Astrocyte (in vitro differentiated cells and primary cell): ENCODE measurements at regions not wholly inside any gene's neighbourhood (a gene's known extent, or its start where the extent isn't known, plus 50 kb on each side); places are given as distances from the start of the nearest gene placed in this dataset.

Experiments
- DNase-seq: peaks from one replicate; pipeline ENCODE4 v3.0.0-alpha.2; 2010; ENCODE audit warnings: low read depth
- FAIRE-seq: peaks from 2 replicates; lab custom pipeline; 2011; peaks lifted over from hg19 to GRCh38; lab: Jason Lieb, UNC
- H2AFZ ChIP-seq: 2 replicates; pipeline ENCODE4 v1.6.0; 2012; ENCODE audit warnings: low read depth, low read length, inconsistent platforms
- H3K27ac ChIP-seq: 2 replicates; pipeline ENCODE4 v1.5.1; 2011; ENCODE audit warnings: low read depth, low read length, inconsistent platforms
- H3K27me3 ChIP-seq: 2 replicates; pipeline ENCODE4 v1.6.0; 2011; ENCODE audit warnings: low read length, inconsistent platforms; ENCODE audit not compliant: insufficient read depth
- H3K36me3 ChIP-seq: 2 replicates; pipeline ENCODE4 v1.5.1; 2011; ENCODE audit warnings: low read length, inconsistent platforms; ENCODE audit not compliant: insufficient read depth
- H3K4me1 ChIP-seq: 2 replicates; pipeline ENCODE4 v1.5.1; 2011; ENCODE audit warnings: low read length, inconsistent platforms; ENCODE audit not compliant: insufficient read depth
- H3K4me2 ChIP-seq: 2 replicates; pipeline ENCODE4 v1.6.0; 2012; ENCODE audit warnings: low read length, inconsistent platforms
- H3K4me3 ChIP-seq: 2 replicates; pipeline ENCODE4 v1.5.1; 2011; ENCODE audit warnings: low read depth, mild to moderate bottlenecking, low read length, inconsistent platforms; ENCODE audit not compliant: insufficient read depth
- H3K79me2 ChIP-seq: 2 replicates; pipeline ENCODE4 v1.6.0; 2012; ENCODE audit warnings: mild to moderate bottlenecking, low read length, inconsistent platforms; ENCODE audit not compliant: insufficient read depth
- H3K9ac ChIP-seq: 2 replicates; pipeline ENCODE4 v1.6.0; 2012; ENCODE audit warnings: mild to moderate bottlenecking, low read length, inconsistent platforms
- H3K9me3 ChIP-seq: 2 replicates; pipeline ENCODE4 v1.5.1; 2012; ENCODE audit warnings: low read depth, mild to moderate bottlenecking, low read length, inconsistent platforms; ENCODE audit not compliant: insufficient read depth
- H4K20me1 ChIP-seq: 2 replicates; pipeline ENCODE4 v1.6.0; 2012; ENCODE audit warnings: low read length, inconsistent platforms; ENCODE audit not compliant: insufficient read depth
- H3K27ac Mint-ChIP-seq: one replicate; pipeline ENCODE4 v1.8.0; 2021; ENCODE audit warnings: mild to moderate bottlenecking, mixed read lengths; ENCODE audit not compliant: unreplicated experiment
- H3K27me3 Mint-ChIP-seq: one replicate; pipeline ENCODE4 v1.8.0; 2021; ENCODE audit warnings: low read depth, mixed read lengths; ENCODE audit not compliant: unreplicated experiment
- H3K36me3 Mint-ChIP-seq: one replicate; pipeline ENCODE4 v1.8.0; 2021; ENCODE audit warnings: low read depth, mixed read lengths; ENCODE audit not compliant: unreplicated experiment
- H3K4me1 Mint-ChIP-seq: one replicate; pipeline ENCODE4 v1.8.0; 2021; ENCODE audit warnings: low read depth, mixed read lengths; ENCODE audit not compliant: unreplicated experiment
- H3K4me3 Mint-ChIP-seq: one replicate; pipeline ENCODE4 v1.8.0; 2021; ENCODE audit warnings: mild to moderate bottlenecking, moderate library complexity, mixed read lengths; ENCODE audit not compliant: unreplicated experiment
- H3K9me3 Mint-ChIP-seq: one replicate; pipeline ENCODE4 v1.8.0; 2021; ENCODE audit warnings: mild to moderate bottlenecking, mixed read lengths; ENCODE audit not compliant: unreplicated experiment
- EZH2 ChIP-seq: IDR thresholded peaks from 2 replicates; pipeline ENCODE4 v1.6.1; 2012; ENCODE audit warnings: mild to moderate bottlenecking, low read length, inconsistent platforms; ENCODE audit not compliant: insufficient read depth
- TF ChIP-seq, protein P1 (sequence below): IDR thresholded peaks from 2 replicates; pipeline ENCODE4 v1.5.1; 2011; ENCODE audit warnings: low read depth, mild to moderate bottlenecking, inconsistent platforms, low read length, moderate library complexity; ENCODE audit not compliant: insufficient read depth

DNA sequence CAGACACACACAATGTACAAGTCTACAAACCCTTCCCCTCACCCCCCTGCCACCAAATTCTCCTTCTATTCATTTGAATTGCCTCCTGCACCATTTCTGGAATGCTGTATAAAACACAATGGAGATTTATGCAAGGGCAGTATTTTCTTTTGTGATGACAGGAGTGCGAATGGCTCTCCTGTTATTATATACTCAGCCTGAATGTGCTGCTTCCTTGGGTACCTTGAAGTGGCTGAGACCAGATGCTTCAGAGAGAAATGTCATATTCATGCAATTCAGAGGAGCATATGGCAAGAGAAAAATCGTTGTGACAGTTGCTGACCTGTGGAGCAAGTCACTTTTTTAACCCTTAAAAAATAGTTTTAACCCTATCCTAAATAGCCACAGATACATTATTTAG is 468.0 kb upstream of the WWC1 start:
- H3K27ac ChIP-seq = no peak overlapping the region
- Mint-ChIP-seq H3K9me3 (peaks cover 5% of the 10 kb centered on the region), H3K4me1 (peaks cover 38% of the 10 kb centered on the region)

DNA sequence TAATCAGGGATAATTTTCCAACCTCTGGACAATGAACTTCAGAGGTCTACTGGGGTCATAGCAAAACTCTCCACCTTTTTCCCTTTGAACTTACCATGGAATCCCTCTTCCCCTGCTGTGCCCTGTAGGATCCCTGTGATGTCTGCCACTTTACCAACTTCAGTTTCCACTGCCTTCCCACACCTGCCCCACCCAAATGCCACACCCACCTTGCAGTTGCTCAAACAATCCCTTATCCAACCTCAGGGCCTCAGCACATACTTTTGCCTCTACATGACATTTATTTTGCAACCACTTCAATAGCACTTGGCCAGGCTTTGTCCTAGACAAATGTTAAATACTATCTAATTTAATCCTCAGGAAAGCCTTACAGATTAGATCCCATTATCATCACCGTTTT is 463.7 kb upstream of the WWC1 start:
- DNase-seq = no peak
- Histone ChIP-seq H3K36me3 (peaks cover 2% of the 10 kb centered on the region), H3K27ac (no peak overlapping the region), H3K79me2 (no peaks in the 10 kb centered on the region), H3K9ac (no peak overlapping the region), H3K27me3 (no peaks in the 10 kb centered on the region), H2AFZ (no peak overlapping the region), H3K4me3 (no peak overlapping the region), H3K9me3 (no peaks in the 10 kb centered on the region), H4K20me1 (no peaks in the 10 kb centered on the region), H3K4me1 (no peaks in the 10 kb centered on the region), H3K4me2 (no peak overlapping the region)
- H3K4me1 Mint-ChIP-seq = peaks cover 14% of the 10 kb centered on the region
- H3K27ac Mint-ChIP-seq = no peak overlapping the region
- no peaks in the 10 kb centered on the region for H3K27me3 Mint-ChIP-seq
- FAIRE-seq = no peak
- H3K9me3 Mint-ChIP-seq = peaks cover 5% of the 10 kb centered on the region
- no peak overlapping the region for H3K4me3 Mint-ChIP-seq
- peaks cover 12% of the 10 kb centered on the region for H3K36me3 Mint-ChIP-seq
- no peak for TF ChIP-seq EZH2
- TF ChIP-seq, protein P1, sequence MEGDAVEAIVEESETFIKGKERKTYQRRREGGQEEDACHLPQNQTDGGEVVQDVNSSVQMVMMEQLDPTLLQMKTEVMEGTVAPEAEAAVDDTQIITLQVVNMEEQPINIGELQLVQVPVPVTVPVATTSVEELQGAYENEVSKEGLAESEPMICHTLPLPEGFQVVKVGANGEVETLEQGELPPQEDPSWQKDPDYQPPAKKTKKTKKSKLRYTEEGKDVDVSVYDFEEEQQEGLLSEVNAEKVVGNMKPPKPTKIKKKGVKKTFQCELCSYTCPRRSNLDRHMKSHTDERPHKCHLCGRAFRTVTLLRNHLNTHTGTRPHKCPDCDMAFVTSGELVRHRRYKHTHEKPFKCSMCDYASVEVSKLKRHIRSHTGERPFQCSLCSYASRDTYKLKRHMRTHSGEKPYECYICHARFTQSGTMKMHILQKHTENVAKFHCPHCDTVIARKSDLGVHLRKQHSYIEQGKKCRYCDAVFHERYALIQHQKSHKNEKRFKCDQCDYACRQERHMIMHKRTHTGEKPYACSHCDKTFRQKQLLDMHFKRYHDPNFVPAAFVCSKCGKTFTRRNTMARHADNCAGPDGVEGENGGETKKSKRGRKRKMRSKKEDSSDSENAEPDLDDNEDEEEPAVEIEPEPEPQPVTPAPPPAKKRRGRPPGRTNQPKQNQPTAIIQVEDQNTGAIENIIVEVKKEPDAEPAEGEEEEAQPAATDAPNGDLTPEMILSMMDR = no peak

More for the DNA sequence above, 468.0 kb upstream of the WWC1 start:
- Mint-ChIP-seq H3K4me3 (no peak overlapping the region), H3K36me3 (peaks cover 12% of the 10 kb centered on the region), H3K27ac (no peak overlapping the region), H3K27me3 (no peaks in the 10 kb centered on the region)
- Histone ChIP-seq H3K4me3 (no peak overlapping the region), H3K9ac (no peak overlapping the region), H3K4me2 (no peak overlapping the region), H3K36me3 (no peaks in the 10 kb centered on the region), H3K27me3 (peaks cover 13% of the 10 kb centered on the region), H3K79me2 (no peaks in the 10 kb centered on the region), H3K9me3 (no peaks in the 10 kb centered on the region), H2AFZ (no peak overlapping the region), H3K4me1 (peaks cover 11% of the 10 kb centered on the region), H4K20me1 (no peaks in the 10 kb centered on the region)
- DNase-seq = no peak
- FAIRE-seq = no peak
- TF ChIP-seq, protein P1 = no peak
- TF ChIP-seq EZH2 = no peak

DNA sequence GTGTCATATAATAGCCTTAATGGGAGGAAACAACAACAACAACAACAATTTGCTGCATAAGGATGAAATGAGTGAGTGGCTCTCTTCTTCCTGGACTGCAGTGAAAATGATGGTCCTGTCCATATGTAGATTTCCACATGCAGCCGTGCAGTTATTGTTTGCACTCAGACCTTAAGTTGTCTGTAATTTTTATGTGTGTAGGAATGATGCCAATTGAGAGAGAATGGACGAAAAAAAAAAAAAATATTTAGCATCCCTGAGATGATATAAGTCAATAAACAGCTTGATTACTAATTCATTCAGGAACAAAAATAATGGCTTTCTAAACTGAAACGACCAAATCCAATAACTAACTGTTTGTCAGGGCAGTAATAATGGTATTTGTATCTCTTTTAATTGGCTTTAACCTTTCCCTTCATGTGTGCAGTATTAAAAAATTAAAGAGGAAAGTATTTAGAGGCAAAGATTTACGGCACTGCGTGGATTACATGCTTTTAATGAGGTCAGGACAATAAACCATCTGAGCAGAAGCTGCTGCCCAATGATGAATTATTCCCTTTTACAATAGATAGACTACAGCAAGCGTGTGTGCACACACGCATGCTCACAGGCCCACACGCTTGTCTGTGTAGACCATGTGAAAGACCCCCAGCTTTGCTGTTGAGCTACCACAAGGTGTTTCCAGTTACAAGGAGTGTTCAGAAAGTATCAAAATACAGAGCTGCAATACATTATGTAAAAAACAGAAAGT is 459.5 kb upstream of the WWC1 start:
- H3K9me3 ChIP-seq = no peaks in the 10 kb centered on the region
- no peaks in the 10 kb centered on the region for H4K20me1 ChIP-seq
- Mint-ChIP-seq H3K36me3 (peaks cover 7% of the 10 kb centered on the region), H3K4me1 (peaks cover 23% of the 10 kb centered on the region), H3K4me3 (no peak overlapping the region), H3K27ac (no peak overlapping the region), H3K27me3 (no peaks in the 10 kb centered on the region), H3K9me3 (peaks cover under 1% of the 10 kb centered on the region)
- H3K4me3 ChIP-seq = no peak overlapping the region
- no peaks in the 10 kb centered on the region for H3K79me2 ChIP-seq
- H3K9ac ChIP-seq = no peak overlapping the region
- no peak overlapping the region for H2AFZ ChIP-seq
- TF ChIP-seq, protein P1 = no peak
- TF ChIP-seq EZH2 = no peak
- H3K4me2 ChIP-seq = no peak overlapping the region
- no peaks in the 10 kb centered on the region for H3K4me1 ChIP-seq
- no peak for FAIRE-seq
- H3K36me3 ChIP-seq = peaks cover 4% of the 10 kb centered on the region
- DNase-seq = no peak
- no peak overlapping the region for H3K27ac ChIP-seq
- H3K27me3 ChIP-seq = no peaks in the 10 kb centered on the region
